ENCODE measurements at regions not wholly inside any gene's neighbourhood (a gene's known extent, or its start where the extent isn't known, plus 50 kb on each side); places are given as distances from the start of the nearest gene placed in this dataset.

- TF ChIP-seq EGR1 (IDR thresholded peaks at IDR 0.05) (no peak), REST (IDR thresholded peaks at IDR 0.05; ENCODE audit: low read depth) (no peak), CREB1 (IDR thresholded peaks at IDR 0.05; ENCODE audit: low read depth) (no peak), RAD21 (IDR thresholded peaks at IDR 0.05; ENCODE audit: low read depth) (no peak), EP300 (IDR thresholded peaks at IDR 0.05; ENCODE audit: borderline replicate concordance) (no peak)
These were observed 346.3 kb downstream of the VRK1 start for GRCh38 chr14:97143456-97143855.
